DOHH2 (cell line): ENCODE measurements at regions not wholly inside any gene's neighbourhood (a gene's known extent, or its start where the extent isn't known, plus 50 kb on each side); places are given as distances from the start of the nearest gene placed in this dataset.

ENCODE experiments used
- H3F3A ChIP-seq: fragments of 200-600 bp; sonication (generic), shearing (Covaris generic); 2 replicates; pipeline ENCODE4 v1.6.0; 2016; ENCODE audit warnings: antibody characterized with exemption, mild to moderate bottlenecking; ENCODE audit not compliant: control insufficient read depth, insufficient read depth
- H3K27ac ChIP-seq: fragments of 200-600 bp; sonication (generic); 2 replicates; pipeline ENCODE4 v1.5.1; 2014; ENCODE audit warnings: low read depth, mild to moderate bottlenecking, low read length, moderate library complexity
- H3K27me3 ChIP-seq: fragments of 200-600 bp; sonication (generic); 2 replicates; pipeline ENCODE4 v1.6.1; 2014; ENCODE audit warnings: mild to moderate bottlenecking, low read length, mixed read lengths; ENCODE audit not compliant: control insufficient read depth
- H3K36me3 ChIP-seq: fragments of 200-600 bp; sonication (generic); 2 replicates; pipeline ENCODE4 v1.6.1; 2014; ENCODE audit warnings: mild to moderate bottlenecking, low read length, moderate library complexity, mixed read lengths; ENCODE audit not compliant: control insufficient read depth
- H3K4me1 ChIP-seq: fragments of 200-600 bp; sonication (generic); 2 replicates; pipeline ENCODE4 v1.6.1; 2014; ENCODE audit warnings: mild to moderate bottlenecking, low read length, mixed read lengths; ENCODE audit not compliant: control insufficient read depth
- H3K4me2 ChIP-seq: fragments of 200-600 bp; sonication (generic); 2 replicates; pipeline ENCODE4 v1.6.0; 2014; ENCODE audit warnings: mild to moderate bottlenecking, low read length, moderate library complexity
- H3K4me3 ChIP-seq: fragments of 200-600 bp; sonication (generic); 2 replicates; pipeline ENCODE4 v1.5.1; 2014; ENCODE audit warnings: mild to moderate bottlenecking, low read length, mixed read lengths
- H3K79me2 ChIP-seq: fragments of 200-600 bp; sonication (generic); 2 replicates; pipeline ENCODE4 v1.6.1; 2014; ENCODE audit warnings: mild to moderate bottlenecking, low read length, mixed read lengths; ENCODE audit not compliant: control insufficient read depth
- H3K9me2 ChIP-seq: fragments of 200-600 bp; sonication (generic); replicated peaks from 2 replicates; pipeline ENCODE4 v1.6.1; 2014; ENCODE audit warnings: mild to moderate bottlenecking, low read length, mixed read lengths; ENCODE audit not compliant: control insufficient read depth
- H3K9me3 ChIP-seq: fragments of 200-600 bp; sonication (generic); 2 replicates; pipeline ENCODE4 v1.6.1; 2014; ENCODE audit warnings: antibody characterized with exemption, low read length, mixed read lengths; ENCODE audit not compliant: control insufficient read depth, insufficient read depth
- H4K20me1 ChIP-seq: fragments of 200-600 bp; sonication (generic); 2 replicates; pipeline ENCODE4 v1.6.0; 2014; ENCODE audit warnings: low read depth, mild to moderate bottlenecking, antibody characterized with exemption, low read length, moderate library complexity; ENCODE audit not compliant: control insufficient read depth, insufficient read depth
- CTCF ChIP-seq: fragments of 200-600 bp; sonication (generic); IDR thresholded peaks from one replicate; pipeline ENCODE4 v1.5.1; 2014; ENCODE audit warnings: antibody characterized with exemption, mild to moderate bottlenecking, low read depth, low read length; ENCODE audit not compliant: poor library complexity, severe bottlenecking
- EZH2phosphoT487 ChIP-seq: fragments of 200-600 bp; sonication (generic); IDR thresholded peaks from 2 replicates; pipeline ENCODE4 v1.6.1; 2017; ENCODE audit warnings: borderline replicate concordance, mild to moderate bottlenecking, antibody characterized with exemption, low read length, moderate library complexity, mixed read lengths

GRCh38 chr2:58904095-58904494, 663.0 kb upstream of the FANCL start:
- peaks cover 7% of the 10 kb centered on the region for H3K4me1 ChIP-seq
- H3K36me3 ChIP-seq: no peaks in the 10 kb centered on the region
- no peaks in the 10 kb centered on the region for H3F3A ChIP-seq
- no peak overlapping the region for H3K4me3 ChIP-seq
- H3K27ac ChIP-seq: no peak overlapping the region
- H4K20me1 ChIP-seq: no peaks in the 10 kb centered on the region
- no peaks in the 10 kb centered on the region for H3K9me3 ChIP-seq
- H3K27me3 ChIP-seq: no peaks in the 10 kb centered on the region
- no peak overlapping the region for H3K4me2 ChIP-seq
- H3K9me2 ChIP-seq: no peaks in the 10 kb centered on the region
- no peak for TF ChIP-seq EZH2phosphoT487
- TF ChIP-seq CTCF: no peak
- no peaks in the 10 kb centered on the region for H3K79me2 ChIP-seq

- H3K27ac ChIP-seq: no peak overlapping the region
- H3K4me2 ChIP-seq: no peak overlapping the region
- no peaks in the 10 kb centered on the region for H3K9me3 ChIP-seq
- TF ChIP-seq EZH2phosphoT487: no peak
- TF ChIP-seq CTCF: no peak
- no peaks in the 10 kb centered on the region for H3K27me3 ChIP-seq
- no peaks in the 10 kb centered on the region for H3K36me3 ChIP-seq
- H3F3A ChIP-seq: no peaks in the 10 kb centered on the region
- H3K9me2 ChIP-seq: no peaks in the 10 kb centered on the region
- peaks cover 7% of the 10 kb centered on the region for H3K4me1 ChIP-seq
- no peak overlapping the region for H3K4me3 ChIP-seq
- H4K20me1 ChIP-seq: no peaks in the 10 kb centered on the region
- H3K79me2 ChIP-seq: no peaks in the 10 kb centered on the region
These were observed 662.3 kb upstream of the FANCL start for GRCh38 chr2:58903427-58903826.

GRCh38 chr2:58900246-58901027, 659.3 kb upstream of the FANCL start:
- Histone ChIP-seq H3K4me3 (no peak overlapping the region), H3F3A (no peaks in the 10 kb centered on the region), H3K4me1 (no peaks in the 10 kb centered on the region), H3K36me3 (no peaks in the 10 kb centered on the region), H3K27me3 (no peaks in the 10 kb centered on the region), H3K4me2 (no peak overlapping the region), H3K9me2 (no peaks in the 10 kb centered on the region), H3K79me2 (no peaks in the 10 kb centered on the region), H3K27ac (no peak overlapping the region), H4K20me1 (no peaks in the 10 kb centered on the region), H3K9me3 (no peaks in the 10 kb centered on the region)
- no peak for TF ChIP-seq CTCF
- no peak for TF ChIP-seq EZH2phosphoT487
